Esophagus squamous epithelium (tissue), 4 donors: ENCODE measurements at regions not wholly inside any gene's neighbourhood (a gene's known extent, or its start where the extent isn't known, plus 50 kb on each side); places are given as distances from the start of the nearest gene placed in this dataset.

Source experiments
- CTCF ChIP-seq, 6 experiments: fragments of 450-650 bp in 4 of 6; fragments of 200-600 bp in 2 of 6; sonication (generic) in 2 of 6; IDR thresholded peaks; one replicate each; pipeline ENCODE4 v1.5.1; 2016 to 2019; ENCODE audit warnings: antibody characterized with exemption in 6 of 6, mild to moderate bottlenecking in 4 of 6, moderate library complexity in 4 of 6
- POLR2A ChIP-seq, 4 donors: fragments of 450-650 bp; IDR thresholded peaks; one replicate each; pipeline ENCODE4 v1.6.1; 2017; ENCODE audit warnings: antibody characterized with exemption in 4 of 4, mild to moderate bottlenecking in 4 of 4, moderate library complexity in 3 of 4

GRCh38 chr2:239874636-239875356 is 150.3 kb downstream of the NDUFA10 start:
- TF ChIP-seq POLR2A (IDR thresholded peaks at IDR 0.05) (no peak), CTCF (IDR thresholded peaks at IDR 0.05) (no peak)
